Suprapubic skin (tissue), 4 donors: ENCODE measurements at regions not wholly inside any gene's neighbourhood (a gene's known extent, or its start where the extent isn't known, plus 50 kb on each side); places are given as distances from the start of the nearest gene placed in this dataset.

ENCODE experiments used
- DNase-seq, 2 donors: peaks; one replicate each; pipeline ENCODE4 v3.0.0-alpha.2; 2019; ENCODE audit warnings: low spot score in 2 of 2
- H3K27ac ChIP-seq: fragments of 200-600 bp; sonication (generic); one replicate; pipeline ENCODE4 v1.5.1; 2019
- H3K27me3 ChIP-seq: fragments of 200-600 bp; sonication (generic); one replicate; pipeline ENCODE4 v1.5.1; 2019
- H3K36me3 ChIP-seq: fragments of 200-600 bp; sonication (generic); one replicate; pipeline ENCODE4 v1.5.1; 2019
- H3K4me1 ChIP-seq: fragments of 200-600 bp; sonication (generic); one replicate; pipeline ENCODE4 v1.5.1; 2019
- H3K4me3 ChIP-seq: fragments of 200-600 bp; sonication (generic); one replicate; pipeline ENCODE4 v1.5.1; 2019; ENCODE audit warnings: mild to moderate bottlenecking
- H3K9me3 ChIP-seq: fragments of 200-600 bp; sonication (generic); one replicate; pipeline ENCODE4 v1.5.1; 2019
- EP300 ChIP-seq: sonication (generic); formaldehyde crosslinking; IDR thresholded peaks from one replicate; pipeline ENCODE4 v1.6.1; 2017; ENCODE audit warnings: antibody characterized with exemption
- POLR2A ChIP-seq, 2 donors: fragments of 450-650 bp; IDR thresholded peaks; one replicate each; pipeline ENCODE4 v1.6.1; 2017; ENCODE audit warnings: antibody characterized with exemption in 2 of 2, mild to moderate bottlenecking in 2 of 2, moderate library complexity in 2 of 2
- POLR2AphosphoS5 ChIP-seq, 3 donors: sonication (generic); formaldehyde crosslinking; IDR thresholded peaks; one replicate each; pipeline ENCODE4 v1.6.1; 2017; ENCODE audit warnings: antibody characterized with exemption in 3 of 3
- WGBS: methylation state at CpG from one replicate; pipeline ENCODE4 v1.1.5; 2018; 5-methylcytosine and 5-hydroxymethylcytosine counted together
- TF ChIP-seq, protein P1 (sequence below), 2 donors: fragments of 200-600 bp in 1 of 2; fragments of 450-650 bp in 1 of 2; sonication (generic) in 1 of 2; IDR thresholded peaks; one replicate each; pipeline ENCODE4 v1.5.1; 2016 to 2019; ENCODE audit warnings: antibody characterized with exemption in 2 of 2, mild to moderate bottlenecking in 1 of 2, moderate library complexity in 1 of 2

DNA sequence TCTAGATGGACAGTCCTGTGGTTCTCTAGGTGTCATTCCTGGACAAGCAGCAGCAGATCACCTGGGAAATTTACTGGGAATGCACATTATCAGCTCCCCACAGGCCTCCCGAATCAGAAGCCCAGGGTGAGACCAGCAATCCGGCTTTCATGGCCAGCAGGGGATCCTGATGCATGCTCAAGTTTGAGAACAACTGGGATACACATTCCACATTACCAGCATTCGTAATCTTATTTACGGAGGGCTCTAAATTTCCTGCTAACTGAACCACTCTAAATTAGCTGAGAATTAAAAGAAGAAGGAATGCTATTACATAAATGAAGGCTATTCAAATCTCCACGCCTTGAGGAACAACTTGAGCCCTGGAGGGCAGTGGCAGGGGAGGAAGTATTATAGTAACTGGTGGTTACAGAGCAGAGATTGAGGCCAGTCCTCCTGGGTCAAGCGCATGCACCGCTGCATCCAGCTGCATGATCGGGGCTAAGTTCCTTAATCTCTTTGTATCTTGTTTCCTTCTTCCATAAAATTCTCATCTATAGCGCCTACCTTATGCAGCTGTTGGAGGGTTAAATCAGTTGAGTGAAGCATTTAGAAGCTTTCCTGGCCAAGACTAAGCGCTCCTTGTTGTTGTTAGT, 403.7 kb downstream of the CDH26 start:
- no peak for DNase-seq
- WGBS, result 75% methylated on average over 10 of the region's 10 CpGs
- TF ChIP-seq, protein P1, sequence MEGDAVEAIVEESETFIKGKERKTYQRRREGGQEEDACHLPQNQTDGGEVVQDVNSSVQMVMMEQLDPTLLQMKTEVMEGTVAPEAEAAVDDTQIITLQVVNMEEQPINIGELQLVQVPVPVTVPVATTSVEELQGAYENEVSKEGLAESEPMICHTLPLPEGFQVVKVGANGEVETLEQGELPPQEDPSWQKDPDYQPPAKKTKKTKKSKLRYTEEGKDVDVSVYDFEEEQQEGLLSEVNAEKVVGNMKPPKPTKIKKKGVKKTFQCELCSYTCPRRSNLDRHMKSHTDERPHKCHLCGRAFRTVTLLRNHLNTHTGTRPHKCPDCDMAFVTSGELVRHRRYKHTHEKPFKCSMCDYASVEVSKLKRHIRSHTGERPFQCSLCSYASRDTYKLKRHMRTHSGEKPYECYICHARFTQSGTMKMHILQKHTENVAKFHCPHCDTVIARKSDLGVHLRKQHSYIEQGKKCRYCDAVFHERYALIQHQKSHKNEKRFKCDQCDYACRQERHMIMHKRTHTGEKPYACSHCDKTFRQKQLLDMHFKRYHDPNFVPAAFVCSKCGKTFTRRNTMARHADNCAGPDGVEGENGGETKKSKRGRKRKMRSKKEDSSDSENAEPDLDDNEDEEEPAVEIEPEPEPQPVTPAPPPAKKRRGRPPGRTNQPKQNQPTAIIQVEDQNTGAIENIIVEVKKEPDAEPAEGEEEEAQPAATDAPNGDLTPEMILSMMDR (IDR thresholded peaks at IDR 0.05), result no peak
- TF ChIP-seq POLR2AphosphoS5 (IDR thresholded peaks at IDR 0.05) (no peak), EP300 (no peak), POLR2A (IDR thresholded peaks at IDR 0.05) (no peak)

DNA sequence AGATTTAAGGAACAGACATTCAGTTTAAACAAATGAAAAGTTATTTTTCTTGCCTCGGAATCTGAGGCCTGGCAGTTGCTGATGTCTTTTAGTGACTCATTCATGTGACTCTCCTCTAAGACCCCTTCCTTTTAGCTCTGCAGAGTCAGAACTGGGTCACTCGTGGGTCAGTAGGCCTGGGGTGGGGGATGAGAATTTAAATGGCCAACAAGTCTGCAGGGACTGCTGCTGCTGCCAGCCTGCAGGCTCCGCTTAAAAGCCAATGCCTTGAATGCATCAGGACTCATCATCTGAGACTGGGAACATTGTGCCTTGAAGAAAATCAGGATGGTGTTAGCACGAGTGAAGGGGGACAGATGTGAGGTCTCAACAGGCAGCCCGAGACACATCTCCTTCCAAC, 404.3 kb downstream of the CDH26 start:
- TF ChIP-seq POLR2A (IDR thresholded peaks at IDR 0.05), result no peak
- TF ChIP-seq, protein P1 (IDR thresholded peaks at IDR 0.05), result no peak
- TF ChIP-seq POLR2AphosphoS5 (IDR thresholded peaks at IDR 0.05), result no peak
- TF ChIP-seq EP300, result no peak
- no peaks in the 10 kb centered on the region for H3K9me3 ChIP-seq
- peaks cover 3% of the 10 kb centered on the region for H3K27me3 ChIP-seq
- H3K4me3 ChIP-seq, result no peak overlapping the region
- H3K27ac ChIP-seq, result no peak overlapping the region
- 58% methylated on average over 5 of the region's 5 CpGs for WGBS
- H3K4me1 ChIP-seq, result no peaks in the 10 kb centered on the region
- DNase-seq, result no peak
- no peaks in the 10 kb centered on the region for H3K36me3 ChIP-seq

More for the DNA sequence above, 403.7 kb downstream of the CDH26 start:
- Histone ChIP-seq H3K36me3 (no peaks in the 10 kb centered on the region), H3K27ac (no peak overlapping the region), H3K4me1 (no peaks in the 10 kb centered on the region), H3K9me3 (no peaks in the 10 kb centered on the region), H3K4me3 (no peak overlapping the region), H3K27me3 (peaks cover 1% of the 10 kb centered on the region)

DNA sequence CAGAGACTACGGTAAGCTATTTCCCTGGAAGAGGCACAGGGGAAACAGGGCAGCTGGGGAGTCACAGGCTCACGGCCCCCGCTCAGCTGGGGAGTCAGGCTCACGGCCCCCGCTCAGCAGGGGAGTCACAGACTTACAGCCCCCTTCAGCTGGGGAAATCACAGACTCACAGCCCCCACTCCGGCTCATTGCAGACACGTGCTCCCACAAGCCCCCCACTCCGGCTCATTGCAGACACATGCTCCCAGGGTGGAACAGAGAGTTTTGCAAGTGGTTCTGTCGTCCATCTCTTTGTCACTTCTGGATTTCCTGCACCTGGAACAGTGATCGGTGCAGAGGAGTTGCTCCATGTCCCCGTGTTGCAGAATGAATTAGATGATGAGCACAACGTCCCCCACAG, 405.5 kb downstream of the CDH26 start:
- Histone ChIP-seq H3K36me3 (no peaks in the 10 kb centered on the region), H3K27me3 (peaks cover 3% of the 10 kb centered on the region), H3K27ac (no peak overlapping the region), H3K9me3 (no peaks in the 10 kb centered on the region), H3K4me3 (no peak overlapping the region), H3K4me1 (no peaks in the 10 kb centered on the region)
- no peak for TF ChIP-seq EP300
- TF ChIP-seq POLR2A (IDR thresholded peaks at IDR 0.05), result no peak
- TF ChIP-seq, protein P1 (IDR thresholded peaks at IDR 0.05), result no peak
- no peak for TF ChIP-seq POLR2AphosphoS5 (IDR thresholded peaks at IDR 0.05)
- no peak for DNase-seq
- 66% methylated on average over 11 of the region's 12 CpGs for whole genome bisulfite sequencing

DNA sequence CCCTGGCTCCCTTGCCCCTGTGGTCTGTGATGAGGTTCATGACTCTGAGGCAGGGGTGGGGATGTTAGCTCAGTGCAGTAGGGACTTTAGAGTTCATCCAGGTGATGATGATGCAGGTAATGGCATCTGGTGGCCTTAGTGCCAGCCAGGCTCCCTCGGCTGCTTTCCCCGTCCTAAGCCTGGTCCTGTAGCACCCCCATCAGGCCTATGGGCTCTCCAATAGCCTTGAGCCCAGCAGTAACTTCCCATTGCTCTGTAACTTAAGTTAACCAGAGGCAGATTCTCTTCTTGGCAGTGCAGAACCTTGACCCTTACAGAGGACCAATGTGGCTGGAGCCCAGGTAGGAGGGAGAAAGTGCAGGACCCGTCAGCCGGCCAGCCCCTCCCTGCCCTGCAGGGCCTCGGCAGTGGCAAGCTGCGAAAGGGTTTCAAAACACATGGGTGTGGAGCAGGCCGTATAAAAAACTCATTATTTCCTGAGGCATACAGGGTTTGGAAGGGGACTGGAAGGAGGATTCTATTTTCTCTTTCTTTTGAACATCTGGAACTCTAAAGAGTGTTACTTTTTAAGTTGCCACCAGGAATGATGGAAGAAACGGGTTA, 406.9 kb downstream of the CDH26 start:
- peaks cover 3% of the 10 kb centered on the region for H3K27me3 ChIP-seq

DNA sequence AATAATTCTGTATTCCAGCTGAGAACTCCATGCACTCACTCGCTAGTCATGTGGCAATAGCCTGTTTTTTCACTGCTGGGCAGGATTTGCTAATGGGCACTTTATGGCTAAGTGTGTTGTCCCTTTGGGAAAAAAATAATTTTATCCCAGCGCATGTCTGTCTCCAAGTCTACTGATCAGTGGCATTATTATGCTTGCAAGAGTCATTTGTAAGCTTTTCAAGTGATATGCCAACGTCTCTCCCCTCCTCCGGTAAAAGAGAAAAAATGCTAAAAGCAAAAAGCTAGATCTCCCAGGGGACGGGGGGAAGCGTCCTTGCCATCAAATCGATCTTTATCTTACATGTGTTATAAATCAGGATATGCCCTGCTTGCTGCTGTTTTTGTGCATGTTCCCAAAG, 407.7 kb downstream of the CDH26 start:
- TF ChIP-seq POLR2A (IDR thresholded peaks at IDR 0.05) (no peak), POLR2AphosphoS5 (IDR thresholded peaks at IDR 0.05) (no peak), EP300 (no peak)
- TF ChIP-seq, protein P1 (IDR thresholded peaks at IDR 0.05), result no peak
- H3K27ac ChIP-seq, result no peak overlapping the region
- H3K4me1 ChIP-seq, result no peaks in the 10 kb centered on the region
- H3K36me3 ChIP-seq, result no peaks in the 10 kb centered on the region
- DNase-seq, result no peak
- peaks cover 3% of the 10 kb centered on the region for H3K27me3 ChIP-seq
- no peak overlapping the region for H3K4me3 ChIP-seq
- no peaks in the 10 kb centered on the region for H3K9me3 ChIP-seq
- 33% methylated on average over 7 of the region's 7 CpGs for WGBS

More for the DNA sequence above, 406.9 kb downstream of the CDH26 start:
- Histone ChIP-seq H3K36me3 (no peaks in the 10 kb centered on the region), H3K9me3 (no peaks in the 10 kb centered on the region), H3K4me3 (no peak overlapping the region), H3K27ac (no peak overlapping the region), H3K4me1 (no peaks in the 10 kb centered on the region)
- TF ChIP-seq POLR2AphosphoS5 (IDR thresholded peaks at IDR 0.05), result no peak
- TF ChIP-seq, protein P1 (IDR thresholded peaks at IDR 0.05), result no peak
- no peak for TF ChIP-seq EP300
- no peak for TF ChIP-seq POLR2A (IDR thresholded peaks at IDR 0.05)
- no peak for DNase-seq
- 37% methylated on average over 8 of the region's 8 CpGs for WGBS
